GM12892 (cell line): ENCODE measurements at regions not wholly inside any gene's neighbourhood (a gene's known extent, or its start where the extent isn't known, plus 50 kb on each side); places are given as distances from the start of the nearest gene placed in this dataset.

ENCODE experiments used
- POLR2A ChIP-seq: IDR thresholded peaks from 2 replicates; pipeline ENCODE4 v1.6.1; 2011; ENCODE audit warnings: low read depth, low read length, control low read depth
- TAF1 ChIP-seq: IDR thresholded peaks from 2 replicates; pipeline ENCODE4 v1.6.1; 2011; ENCODE audit warnings: low read depth, mild to moderate bottlenecking, control low read depth, low read length, borderline replicate concordance

GRCh38 chr2:236762628-236763027, 193.0 kb downstream of the ACKR3 start:
- TF ChIP-seq TAF1 (no peak), POLR2A (no peak)
